ENCODE measurements at regions not wholly inside any gene's neighbourhood (a gene's known extent, or its start where the extent isn't known, plus 50 kb on each side); places are given as distances from the start of the nearest gene placed in this dataset.

- DNase-seq = no peak
Observed at GRCh38 chr13:80235166-80235966, 105.6 kb downstream of the SPRY2 start.

GRCh38 chr13:80227645-80228044 lies 113.3 kb downstream of the SPRY2 start:
- no peak for DNase-seq

- no peak for DNase-seq
Observed at GRCh38 chr13:80226645-80227044, 114.3 kb downstream of the SPRY2 start.

- no peak for DNase-seq
Observed at GRCh38 chr13:80224468-80224867, 116.5 kb downstream of the SPRY2 start.

- no peak for DNase-seq
Observed at GRCh38 chr13:80217614-80218456, 123.1 kb downstream of the SPRY2 start.

GRCh38 chr13:80215368-80215767 lies 125.6 kb downstream of the SPRY2 start:
- no peak for DNase-seq

DNA sequence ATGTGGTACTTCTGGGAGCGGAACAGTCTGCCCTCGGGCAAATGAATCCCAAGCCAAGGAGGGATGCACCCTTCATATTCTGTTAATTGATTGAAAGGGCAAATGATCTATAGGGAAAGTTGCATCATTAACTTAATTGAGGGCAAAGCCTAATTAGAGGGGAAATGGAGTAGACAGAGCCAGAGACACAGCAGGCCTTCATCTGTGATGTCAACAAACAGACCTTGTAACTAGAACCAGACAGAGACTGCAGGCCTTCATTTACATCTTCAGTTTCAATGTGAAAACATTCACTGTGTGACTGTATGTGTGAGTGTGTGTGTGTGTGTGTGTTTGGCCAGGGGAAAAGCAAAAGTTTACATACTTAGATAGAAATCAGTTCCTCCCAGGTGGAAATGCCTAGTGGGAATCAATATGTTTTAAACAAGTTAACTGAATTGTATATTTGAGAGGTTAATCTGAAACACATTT lies 126.4 kb downstream of the SPRY2 start:
- DNase-seq = no peak

- no peak for DNase-seq
Observed at GRCh38 chr13:80214050-80214449, 126.9 kb downstream of the SPRY2 start.

- no peak for DNase-seq
Observed at GRCh38 chr13:80213201-80213600, 127.7 kb downstream of the SPRY2 start.

- DNase-seq = no peak
Observed at GRCh38 chr13:80211566-80211965, 129.4 kb downstream of the SPRY2 start.

DNA sequence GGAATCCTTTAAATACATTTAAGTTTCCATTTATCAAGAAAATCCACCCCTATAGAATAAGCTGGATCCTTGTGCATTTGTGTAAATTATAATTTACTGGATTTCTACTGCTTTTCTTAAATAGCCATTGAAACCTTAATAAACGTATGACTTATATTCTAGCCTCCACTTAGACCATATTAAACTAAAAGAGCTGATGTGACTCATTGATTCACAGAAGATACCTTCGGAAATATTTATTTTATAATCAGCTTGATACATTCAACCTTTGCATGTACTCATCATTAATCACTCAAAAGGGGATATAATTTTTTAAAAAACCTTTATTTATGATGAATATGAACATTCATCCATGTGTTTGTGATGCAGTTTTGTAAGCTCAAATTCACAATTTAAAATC lies 136.3 kb downstream of the SPRY2 start:
- no peak for DNase-seq

DNA sequence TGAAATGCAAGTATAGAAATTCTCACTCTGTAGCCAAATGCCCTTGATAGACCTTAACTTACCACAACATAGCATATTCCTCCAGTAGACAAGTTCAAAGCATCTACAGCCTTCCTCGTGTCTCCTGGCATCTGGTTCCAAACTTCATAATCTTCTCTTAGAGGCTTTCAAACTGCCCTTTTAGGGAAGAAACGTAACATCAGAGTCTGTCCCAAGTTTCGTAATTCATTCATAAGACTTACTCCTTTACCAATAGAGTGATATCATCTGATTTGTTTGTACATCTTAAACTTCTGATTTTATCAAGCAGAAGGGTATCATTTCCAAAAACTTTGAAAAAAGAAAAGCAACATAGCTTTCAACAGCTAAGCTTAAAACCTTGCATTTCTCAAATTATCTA lies 137.4 kb downstream of the SPRY2 start:
- no peak for DNase-seq

- no peak for DNase-seq
Observed at GRCh38 chr13:80201694-80202468, 139.0 kb downstream of the SPRY2 start.

- no peak for DNase-seq
Observed at GRCh38 chr13:80199585-80200292, 141.2 kb downstream of the SPRY2 start.

DNA sequence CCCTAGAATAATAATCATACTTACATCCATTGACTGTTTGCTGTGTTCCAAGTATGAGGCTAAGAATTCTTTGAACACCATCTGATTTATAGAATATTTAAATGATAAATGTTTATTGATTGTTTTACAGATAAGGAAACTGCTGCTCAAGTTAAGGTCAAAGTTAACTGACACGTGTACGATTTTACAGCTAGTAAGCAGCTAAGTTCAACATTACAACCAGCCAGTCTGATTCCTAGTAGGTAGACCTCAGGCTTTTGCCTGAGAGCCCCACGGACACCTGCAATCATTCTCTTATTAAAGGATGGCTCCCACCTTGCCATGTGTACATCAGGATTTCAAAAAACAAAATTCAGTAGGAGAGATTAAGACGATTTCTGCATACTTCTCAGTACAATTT lies 141.9 kb downstream of the SPRY2 start:
- no peak for DNase-seq

- no peak for DNase-seq
Observed at GRCh38 chr13:80196756-80197155, 144.2 kb downstream of the SPRY2 start.

GRCh38 chr13:80195649-80196048 lies 145.3 kb downstream of the SPRY2 start:
- no peak for DNase-seq

GRCh38 chr13:80189889-80190597 lies 150.9 kb downstream of the SPRY2 start:
- no peak for DNase-seq

GRCh38 chr13:80180740-80181355 lies 160.1 kb downstream of the SPRY2 start:
- no peak for DNase-seq

DNA sequence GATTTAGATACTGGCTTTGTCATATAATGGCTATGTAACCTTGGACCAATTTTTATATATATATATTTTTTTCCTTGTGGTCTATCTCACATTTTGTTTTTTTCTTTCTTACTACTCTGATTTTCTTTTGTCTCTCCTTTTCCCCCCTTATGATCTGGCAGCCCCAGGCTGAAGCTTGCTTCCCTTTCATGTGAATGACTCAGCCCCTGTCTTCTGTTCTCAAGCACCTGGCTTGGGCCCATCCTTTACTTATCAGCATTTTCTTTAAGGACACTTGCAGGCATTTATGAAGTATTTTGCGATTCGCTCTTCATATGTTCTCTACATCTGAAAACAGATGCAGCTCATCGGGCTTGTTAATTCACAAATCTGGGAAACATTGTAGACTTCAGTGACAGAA lies 163.6 kb downstream of the SPRY2 start:
- no peak for DNase-seq

GRCh38 chr13:80173224-80173623 lies 167.7 kb downstream of the SPRY2 start:
- no peak for DNase-seq
